ENCODE measurements at regions not wholly inside any gene's neighbourhood (a gene's known extent, or its start where the extent isn't known, plus 50 kb on each side); places are given as distances from the start of the nearest gene placed in this dataset.

DNA sequence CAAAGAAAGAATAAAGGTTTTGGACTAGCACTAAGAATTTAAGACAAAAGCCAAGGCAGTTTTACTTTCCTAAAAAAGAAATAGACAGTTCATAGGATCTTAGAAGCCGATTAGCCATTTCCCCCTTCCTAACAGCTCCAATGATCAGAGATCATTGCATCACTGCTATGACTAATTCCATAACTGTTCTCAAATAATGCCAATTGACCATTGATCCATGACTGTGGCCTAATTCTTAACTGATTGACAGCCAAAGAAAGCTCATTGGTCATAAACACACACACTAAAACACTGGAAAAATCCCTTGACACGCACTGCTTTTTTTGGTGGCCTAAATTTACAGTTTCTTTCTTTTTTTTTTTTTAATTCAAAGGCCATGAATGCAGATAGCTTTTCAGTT lies 345.0 kb upstream of the ACVR2A start:
- no peak for FAIRE-seq

DNA sequence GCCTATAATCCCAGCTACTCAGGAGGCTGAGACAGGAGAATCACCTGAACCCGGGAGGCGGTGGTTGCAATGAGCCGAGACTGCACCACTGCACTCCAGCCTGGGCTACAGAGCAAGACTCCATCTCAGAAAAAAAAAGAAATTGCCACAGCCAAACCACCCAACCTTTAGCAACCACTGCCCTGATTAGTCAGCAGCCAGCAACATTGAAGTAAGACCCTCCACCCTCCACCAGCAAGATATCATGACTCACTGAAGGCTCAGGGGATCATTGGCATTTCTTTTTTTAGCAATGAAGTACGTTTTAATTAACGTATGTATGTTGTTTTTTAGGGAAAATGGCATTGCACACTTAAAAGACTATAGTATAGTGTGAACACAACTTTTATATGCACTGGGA lies 349.1 kb upstream of the ACVR2A start:
- FAIRE-seq, result no peak

DNA sequence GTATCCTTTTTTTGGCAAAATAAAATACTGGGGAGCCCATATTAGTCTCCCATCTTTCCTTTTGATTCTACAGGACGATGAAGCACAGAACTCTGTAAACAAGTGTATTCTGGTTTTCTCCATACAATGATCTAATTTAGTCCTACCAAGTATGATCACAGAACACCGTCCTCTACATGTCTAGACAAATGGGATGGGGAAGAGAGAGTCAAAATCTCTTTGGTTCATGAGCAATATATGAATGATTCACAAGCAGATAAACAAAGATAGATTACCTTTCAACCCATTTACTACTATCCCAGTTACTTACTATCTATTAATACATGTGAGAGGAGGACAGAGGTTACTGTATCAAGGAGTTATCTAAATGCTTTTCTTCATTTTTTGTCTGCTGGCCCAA lies 352.4 kb upstream of the ACVR2A start:
- FAIRE-seq, result no peak

DNA sequence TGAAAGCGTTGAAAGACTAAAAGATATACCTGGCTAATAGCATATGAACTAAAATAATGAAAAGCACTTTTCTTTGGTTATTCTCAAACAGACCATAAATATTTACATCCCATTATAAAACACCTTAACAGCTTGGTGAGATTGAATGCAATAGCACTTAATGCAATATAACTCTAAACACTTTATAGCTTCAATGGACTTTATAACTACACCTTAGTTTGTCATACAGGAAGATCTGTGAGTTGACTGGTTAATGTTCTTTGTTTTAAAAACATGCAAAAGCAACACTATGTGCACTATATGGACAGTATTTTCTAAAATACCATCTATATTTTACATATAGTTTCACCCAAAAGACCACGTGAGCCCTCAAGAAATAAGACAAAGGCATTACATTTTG lies 353.3 kb upstream of the ACVR2A start:
- no peak for FAIRE-seq

DNA sequence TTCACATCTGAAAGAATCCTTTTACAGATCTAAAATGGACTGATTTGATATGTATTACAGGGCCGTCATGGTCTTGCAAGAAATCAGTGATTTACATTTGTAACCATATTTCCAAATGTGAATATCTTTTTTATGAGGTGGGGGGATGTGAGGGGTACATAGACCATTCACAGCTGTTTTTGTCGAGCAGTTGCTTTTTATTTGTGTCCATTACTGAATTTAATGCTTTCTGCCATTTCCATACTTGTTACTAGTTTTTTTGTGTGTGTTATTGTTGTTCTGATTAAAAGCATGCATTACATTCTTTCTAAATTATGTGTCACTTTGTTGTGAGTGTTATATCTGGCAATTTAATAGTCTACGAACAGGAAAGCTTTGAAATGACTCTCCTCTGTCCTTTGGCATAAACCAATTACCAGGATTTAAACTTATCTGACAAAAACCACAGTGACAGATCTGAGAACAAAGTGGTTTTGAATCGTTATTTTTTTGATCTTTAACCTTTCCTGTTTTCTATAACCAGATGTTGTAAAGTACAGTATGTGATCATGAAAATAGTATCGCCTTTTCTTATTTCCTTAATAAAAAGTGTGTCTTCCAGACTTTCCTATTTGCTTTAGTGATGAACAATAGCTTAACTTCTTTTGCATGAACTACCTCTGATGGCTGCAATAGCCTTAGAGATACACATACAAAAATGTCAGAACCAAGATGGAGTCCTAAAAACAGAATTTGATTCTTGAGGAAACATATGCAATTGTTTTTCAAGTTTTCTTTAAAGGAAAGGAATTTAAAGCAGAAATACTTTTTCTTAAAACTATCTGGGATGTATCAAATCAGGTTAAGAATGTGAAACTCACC lies 354.2 kb upstream of the ACVR2A start:
- FAIRE-seq, result no peak

DNA sequence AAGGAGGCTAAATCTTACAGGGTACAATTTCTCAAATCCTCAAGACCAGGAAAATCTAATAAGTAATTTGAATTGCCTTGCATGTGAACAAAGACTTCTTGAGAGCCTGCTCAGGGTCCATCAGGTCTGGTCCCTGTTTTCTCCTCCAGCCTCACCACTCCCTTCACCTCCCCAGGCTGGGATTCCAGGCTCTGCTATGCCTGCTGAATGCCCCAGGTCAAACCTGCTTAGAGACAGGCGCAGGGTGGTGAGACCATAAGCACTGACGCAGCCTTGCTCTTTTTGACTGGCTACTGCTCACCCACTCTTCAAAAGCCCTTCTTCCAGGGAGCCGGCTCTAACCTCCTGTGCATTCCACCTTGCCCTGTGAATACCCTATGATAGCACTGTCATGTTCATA lies 356.4 kb upstream of the ACVR2A start:
- no peak for FAIRE-seq

DNA sequence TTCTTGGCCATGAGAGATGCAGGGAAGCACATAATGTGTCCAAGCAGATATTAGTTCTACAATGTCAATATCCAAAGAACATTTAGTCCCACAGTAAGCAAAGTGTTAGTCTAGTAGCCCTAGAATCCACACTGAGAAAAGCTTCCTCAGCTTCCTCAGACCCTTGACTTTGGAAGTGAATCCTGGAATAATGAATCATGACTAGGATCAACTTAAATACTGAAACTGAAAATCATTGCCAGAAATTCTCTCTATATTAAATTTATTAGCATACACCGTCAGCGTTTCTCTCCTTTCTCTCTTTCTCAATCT lies 356.9 kb upstream of the ACVR2A start:
- no peak for FAIRE-seq

DNA sequence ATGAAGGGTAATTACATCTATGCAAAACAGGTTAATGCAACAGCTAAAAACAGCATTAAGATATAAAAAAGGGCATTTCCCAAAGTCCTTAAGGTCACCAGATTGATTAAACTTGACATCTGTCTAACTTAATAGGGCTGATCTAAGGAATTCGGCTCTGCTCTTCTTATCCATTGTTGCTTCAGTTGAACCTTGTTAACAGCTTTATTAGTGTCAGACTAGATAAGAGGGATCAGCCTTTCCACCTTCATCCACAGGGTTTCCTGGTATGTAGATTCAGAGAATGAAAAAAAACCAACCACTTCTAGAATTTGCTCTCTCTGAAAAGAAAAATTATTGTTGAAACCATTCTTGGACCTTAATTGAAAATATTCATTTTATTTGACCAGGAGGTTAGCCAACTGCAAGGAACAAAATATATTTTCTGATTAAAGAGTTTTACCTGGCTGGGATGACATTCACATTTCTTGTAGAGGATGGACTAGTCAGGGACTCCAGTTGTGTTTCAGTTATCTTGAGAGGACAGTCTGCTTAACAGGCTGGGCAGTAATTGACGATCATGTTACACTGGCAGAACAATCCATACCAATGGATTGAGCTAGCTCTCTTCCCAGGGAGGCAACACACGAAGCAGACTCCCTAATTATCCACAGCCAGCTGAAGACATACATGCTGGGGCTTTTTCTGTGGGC lies 357.4 kb upstream of the ACVR2A start:
- FAIRE-seq, result no peak

DNA sequence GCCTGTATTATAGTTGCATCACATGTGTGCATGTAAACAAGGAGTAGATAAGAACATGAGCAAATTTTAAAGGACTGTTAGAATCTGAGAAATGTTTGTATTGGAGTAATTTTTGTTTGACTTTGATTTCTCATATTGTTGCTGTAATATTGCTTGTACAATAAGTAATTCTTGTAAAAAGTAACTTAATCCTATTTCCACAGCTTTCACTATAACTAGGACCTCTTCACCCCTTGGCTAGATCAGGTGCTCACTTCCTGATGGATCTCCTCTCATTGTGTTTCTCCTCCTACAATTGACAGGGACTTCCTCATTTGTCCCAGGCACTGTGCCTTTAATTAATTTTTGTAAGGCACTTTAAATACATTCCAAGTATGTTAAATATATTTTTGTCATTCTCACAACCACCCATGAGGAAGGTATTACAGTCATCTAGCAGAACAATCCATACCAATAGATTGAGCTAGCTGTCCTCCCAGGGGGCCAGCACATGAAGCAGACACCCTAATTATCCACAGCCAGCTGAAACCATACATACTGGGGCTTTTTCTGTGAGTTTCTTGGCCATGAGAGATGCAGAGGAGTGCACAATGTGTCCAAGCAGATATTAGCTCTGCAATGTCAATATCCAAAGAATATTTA lies 359.5 kb upstream of the ACVR2A start:
- FAIRE-seq, result no peak

DNA sequence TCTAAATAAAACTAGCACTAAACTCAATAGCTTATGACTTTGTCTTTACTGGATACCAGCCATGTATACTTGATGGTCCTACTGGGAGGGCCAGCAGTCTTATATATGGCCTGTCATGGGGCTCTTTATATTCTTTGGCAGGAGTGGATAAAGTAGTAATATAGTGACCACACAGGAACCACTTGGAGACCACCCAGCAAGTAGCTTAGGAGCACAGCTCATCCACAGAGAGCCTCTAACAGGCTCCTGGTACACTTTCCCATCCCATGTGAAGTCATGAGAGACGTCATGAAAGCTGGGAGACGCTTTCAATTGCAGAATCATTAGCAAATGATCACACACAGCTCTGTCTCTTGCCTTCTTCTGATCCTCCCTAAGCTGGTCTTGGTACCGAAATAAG lies 360.9 kb upstream of the ACVR2A start:
- no peak for FAIRE-seq

DNA sequence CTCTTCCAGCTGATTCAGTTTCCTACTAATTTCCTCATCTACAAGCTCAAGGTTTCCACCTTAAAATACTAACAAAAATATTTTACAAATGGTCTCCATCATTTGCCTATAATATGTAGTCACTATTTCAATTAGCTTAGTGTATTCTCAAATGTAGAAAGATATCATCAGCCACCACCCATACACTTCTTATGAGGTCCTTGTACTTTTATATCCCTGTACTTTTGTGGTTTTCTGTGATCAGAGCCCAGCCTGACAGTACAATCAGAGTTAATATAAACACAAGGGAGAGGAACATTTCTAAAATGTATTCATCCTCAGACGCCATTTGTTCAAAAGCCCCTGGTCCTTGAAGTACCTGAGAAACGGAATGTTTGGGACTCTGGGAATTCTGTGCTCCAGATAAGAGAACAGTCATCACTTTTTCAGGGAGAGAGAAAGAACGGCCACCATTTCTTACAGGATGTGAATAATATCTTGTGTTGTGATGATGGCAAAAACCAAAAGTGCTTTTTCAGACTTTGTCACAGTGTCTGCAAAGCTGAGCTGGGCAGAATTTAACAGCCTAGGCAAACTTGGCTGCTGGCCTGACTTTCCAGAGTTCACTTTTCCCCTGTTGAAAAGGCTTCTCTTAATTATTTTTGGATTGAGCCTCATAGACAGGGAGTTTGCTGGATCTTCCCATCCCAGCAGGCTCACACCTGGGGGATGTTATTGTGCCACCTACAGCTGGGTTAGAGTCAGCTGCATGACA lies 361.7 kb upstream of the ACVR2A start:
- FAIRE-seq, result no peak

DNA sequence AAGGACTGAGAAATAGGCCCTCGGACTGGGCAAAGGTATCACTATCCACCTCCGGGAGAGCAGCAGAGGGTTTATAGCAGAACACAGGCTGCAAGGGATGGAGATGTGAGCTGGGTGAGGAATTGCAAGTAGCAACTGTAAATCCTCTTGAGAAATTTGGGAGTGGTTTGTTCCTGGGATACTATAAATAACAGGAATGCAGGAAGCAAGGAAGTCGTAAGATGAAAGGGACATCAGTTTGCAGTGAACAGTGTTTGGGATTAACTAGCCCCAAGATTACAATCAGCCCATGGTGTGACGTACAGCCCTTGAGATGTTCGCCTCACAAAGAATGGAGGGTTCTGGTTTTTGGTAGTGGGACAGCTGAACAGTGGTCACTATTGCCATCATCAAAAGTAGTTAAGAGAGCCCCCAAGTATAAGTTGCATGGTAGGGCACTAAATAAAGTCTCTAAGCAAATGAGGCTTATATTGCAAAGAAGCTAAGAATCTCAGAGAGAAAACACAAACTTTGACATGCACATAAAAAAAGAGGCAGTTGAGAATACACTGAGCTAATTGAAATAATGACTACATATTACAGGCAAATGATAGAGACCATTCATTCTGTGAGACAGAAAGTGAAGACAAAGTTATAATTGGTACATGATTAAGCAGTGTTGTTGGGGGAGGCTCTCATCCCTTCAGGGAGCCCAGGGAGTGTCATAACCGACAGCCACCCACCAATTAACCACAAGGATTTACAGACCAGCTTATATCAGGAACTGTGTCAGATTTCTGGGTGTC lies 362.5 kb upstream of the ACVR2A start:
- no peak for FAIRE-seq

DNA sequence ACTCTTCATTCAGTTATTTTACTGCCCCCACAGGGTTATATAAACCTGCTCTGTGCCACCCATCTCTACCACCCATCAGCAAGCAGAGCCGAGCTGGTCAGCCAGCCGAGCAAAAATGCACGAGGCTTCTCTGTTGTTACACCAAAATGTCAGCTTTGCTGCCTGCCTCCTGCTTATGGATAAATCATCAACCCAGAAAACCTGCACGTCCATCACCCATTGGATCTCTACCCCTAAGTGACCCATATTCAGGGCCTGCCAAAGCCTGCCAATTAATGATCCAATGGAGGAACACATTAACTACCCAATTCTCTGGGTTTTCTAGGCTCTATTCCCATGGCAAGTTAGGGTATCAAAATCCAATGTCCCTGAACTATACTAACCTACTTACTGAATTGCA lies 365.5 kb upstream of the ACVR2A start:
- no peak for FAIRE-seq

DNA sequence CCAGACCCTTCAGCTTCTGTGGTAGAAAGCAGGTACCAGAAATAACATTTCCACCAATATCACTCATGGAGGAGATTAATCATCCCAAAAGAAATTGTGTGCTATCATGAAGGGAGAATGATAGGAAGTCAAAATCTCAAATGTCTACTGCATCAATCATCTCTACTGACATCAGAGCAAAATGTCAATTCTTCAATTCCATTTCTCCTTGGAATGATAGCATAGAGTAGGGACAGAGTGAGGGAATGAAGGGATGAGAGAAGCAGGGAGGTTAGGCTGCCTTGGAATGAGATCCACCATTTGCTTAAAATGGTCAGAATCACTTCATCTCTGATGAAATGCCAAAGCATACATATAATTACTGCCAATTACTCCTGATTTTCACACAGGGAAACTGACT lies 371.8 kb upstream of the ACVR2A start:
- FAIRE-seq, result no peak

DNA sequence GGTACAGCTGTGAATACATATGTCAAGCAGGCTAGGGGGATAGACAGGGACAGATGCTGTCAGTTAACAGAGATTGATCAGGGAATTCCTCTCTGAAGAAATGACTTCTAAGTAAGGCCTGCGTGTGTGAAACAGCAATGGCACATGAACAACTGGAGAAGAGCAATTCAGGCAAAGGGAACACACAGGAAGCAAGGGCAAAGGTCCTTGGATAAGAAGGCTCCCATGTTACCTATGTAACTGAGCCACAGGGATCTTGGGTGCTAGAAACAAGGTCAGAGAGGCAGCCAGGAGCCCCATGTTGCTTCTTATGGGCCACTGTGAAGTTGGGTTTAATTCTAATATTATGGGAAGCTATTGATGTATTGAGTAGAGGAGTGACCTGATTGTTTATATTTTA lies 373.7 kb upstream of the ACVR2A start:
- no peak for FAIRE-seq

DNA sequence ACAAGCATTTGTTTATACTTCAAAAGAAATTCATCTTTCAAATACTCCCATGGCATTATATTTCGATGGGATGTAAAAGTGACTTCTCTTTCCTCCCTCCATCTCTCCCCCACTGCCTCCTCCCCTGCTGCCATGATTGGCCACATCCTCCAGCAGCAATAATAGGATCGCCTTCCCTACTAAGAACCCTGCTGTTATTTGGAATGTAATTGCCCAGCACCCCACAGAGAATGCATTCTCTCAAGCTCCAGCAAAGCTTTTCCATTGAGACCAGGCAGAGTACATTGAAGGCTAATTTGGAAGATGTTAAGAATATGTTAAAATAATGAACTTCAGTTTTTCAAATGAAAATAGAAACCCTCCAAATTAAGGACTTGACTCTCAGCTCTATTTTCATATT lies 375.4 kb upstream of the ACVR2A start:
- no peak for FAIRE-seq

DNA sequence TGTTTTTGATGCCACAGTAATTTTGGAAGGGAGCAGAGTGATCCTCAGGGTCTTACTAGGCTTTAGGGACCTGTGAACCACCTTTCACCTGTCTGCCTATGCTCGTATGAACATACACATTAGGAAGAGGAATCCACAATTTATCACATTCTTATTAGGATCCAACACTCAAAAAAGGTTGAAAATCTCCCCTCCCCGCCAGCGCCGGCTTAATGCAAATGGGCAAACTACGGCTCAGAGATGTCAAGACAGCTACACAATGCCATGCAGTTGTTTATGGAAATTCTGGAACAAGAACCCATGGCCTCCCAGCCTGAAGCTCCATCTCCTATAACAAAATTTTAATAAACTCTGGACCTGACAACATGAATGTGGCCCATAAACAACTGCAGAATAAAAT lies 375.9 kb upstream of the ACVR2A start:
- no peak for FAIRE-seq

DNA sequence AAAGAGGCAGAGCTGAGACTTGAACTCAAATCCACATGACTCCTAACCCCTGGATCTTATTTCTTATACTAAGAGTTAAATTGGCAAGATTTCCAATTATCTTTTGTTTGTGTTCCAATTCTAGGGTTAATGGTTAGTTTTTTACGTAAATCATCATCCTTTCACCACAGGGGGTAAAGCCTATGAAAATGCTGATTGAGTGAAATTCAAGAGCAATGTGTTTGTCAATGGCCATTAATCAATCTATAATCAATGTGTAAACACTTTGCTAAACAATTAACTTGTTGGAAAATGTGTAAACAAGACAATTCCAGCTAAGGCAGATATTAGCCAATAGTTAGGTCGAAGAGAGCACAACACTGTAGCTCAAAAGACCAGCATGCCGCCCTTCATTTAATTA lies 376.5 kb upstream of the ACVR2A start:
- no peak for FAIRE-seq

DNA sequence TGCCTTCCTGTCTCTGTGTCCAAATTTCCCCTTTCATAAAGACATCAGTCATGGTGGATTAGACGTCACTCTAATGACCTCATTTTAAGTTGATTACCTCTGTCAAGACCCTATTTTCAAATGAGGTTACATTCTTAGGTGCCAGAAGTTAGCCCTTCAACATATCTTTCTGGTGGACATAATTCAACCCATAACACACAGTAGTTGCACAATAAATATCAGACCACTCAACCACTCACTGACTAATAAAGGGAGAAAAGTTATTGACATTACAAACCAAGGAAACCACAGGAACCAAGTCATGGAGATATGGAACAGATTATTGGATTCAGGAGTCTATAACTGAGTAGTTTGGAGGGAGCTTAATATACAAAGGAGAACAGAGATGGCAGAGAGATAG lies 377.4 kb upstream of the ACVR2A start:
- FAIRE-seq, result no peak

DNA sequence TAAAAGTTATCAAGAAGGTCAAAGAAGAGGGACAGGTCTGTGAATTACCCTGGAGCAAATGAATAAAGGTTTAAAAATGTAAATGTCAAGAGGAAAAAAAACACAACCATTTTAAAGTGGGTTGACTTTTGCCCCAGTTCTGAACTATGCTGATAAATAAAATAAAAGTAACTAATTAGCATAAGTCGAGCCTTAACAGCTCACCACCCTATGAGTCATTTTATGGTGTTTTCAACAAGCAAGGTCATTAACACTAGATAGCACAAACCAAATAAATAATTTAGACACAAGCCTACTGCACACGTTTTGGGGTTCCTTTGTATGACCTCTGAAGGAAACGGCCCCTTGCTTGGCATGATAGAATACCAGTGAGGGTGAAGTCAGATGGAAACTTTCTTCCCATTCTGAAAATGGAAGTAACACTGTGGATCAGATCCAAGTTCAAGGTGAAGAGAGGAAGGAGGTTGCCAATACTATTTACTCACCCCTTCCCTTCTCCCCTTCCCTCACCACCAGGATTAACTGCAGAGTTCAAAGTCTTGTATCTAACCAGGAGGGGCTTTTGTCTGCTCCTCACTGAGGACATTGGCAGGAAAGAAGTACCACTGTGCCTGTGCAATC lies 380.0 kb upstream of the ACVR2A start:
- FAIRE-seq, result no peak

DNA sequence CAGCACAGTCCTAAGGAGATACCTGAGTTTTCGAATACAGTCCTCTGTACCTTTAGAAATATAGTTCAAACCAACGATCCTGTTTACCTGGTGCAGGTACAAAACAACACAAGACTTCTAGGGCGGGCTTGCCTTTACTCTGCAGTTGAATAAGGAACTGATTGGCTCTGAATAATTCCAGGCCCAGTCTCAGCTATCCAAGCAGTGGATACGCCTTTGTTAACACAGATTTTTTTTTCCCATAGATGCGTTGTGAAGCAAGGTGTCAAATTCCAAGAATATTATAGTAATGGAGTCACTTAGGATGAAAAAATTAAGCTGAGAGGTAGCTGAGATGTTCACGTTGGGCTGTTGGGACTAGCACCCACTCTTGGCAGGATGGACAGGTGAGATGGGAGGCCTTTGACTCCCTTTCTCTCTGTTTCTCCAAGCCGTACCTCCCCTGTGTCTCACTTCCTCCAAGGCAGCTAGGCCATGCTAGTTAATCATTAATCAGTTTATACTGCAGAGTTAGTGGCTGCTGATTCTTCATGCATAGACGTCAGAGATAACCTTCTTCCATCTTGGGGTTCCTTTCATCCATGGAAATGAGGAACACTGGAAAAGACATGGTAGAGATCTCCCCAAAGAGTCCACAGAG lies 380.8 kb upstream of the ACVR2A start:
- FAIRE-seq, result no peak

DNA sequence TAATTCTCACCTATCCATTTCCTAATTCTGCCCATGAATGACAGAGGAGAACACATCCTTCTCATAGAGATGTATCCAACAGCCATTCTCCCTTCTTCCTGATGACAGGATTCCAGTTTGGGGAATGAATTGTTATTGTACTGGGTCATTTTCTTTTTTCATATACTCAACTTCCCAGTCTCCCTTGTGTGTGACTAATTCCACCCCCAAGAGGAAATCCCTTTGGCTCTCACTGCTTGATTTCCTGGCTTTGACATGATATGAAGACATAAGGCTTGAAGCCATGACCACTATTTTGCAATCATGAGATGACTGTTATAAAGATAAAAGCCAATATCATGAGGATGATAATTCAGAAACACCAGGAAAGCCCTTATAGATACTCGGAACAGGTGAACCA lies 384.7 kb upstream of the ACVR2A start:
- FAIRE-seq, result no peak

Data from TTC549 (cell line).